Liver (tissue), 3 donors: ENCODE measurements at regions not wholly inside any gene's neighbourhood (a gene's known extent, or its start where the extent isn't known, plus 50 kb on each side); places are given as distances from the start of the nearest gene placed in this dataset.

Experiments used
- ATF3 ChIP-seq: IDR thresholded peaks from 2 replicates; pipeline ENCODE4 v1.6.1; 2016; ENCODE audit warnings: antibody characterized with exemption
- CTCF ChIP-seq: fragments of 150-350 bp; IDR thresholded peaks from 2 replicates; pipeline ENCODE4 v1.5.1; 2017; ENCODE audit warnings: improper control_type of control experiment, low read depth, low read length; ENCODE audit not compliant: missing input control
- FOXA1 ChIP-seq: IDR thresholded peaks from 2 replicates; pipeline ENCODE4 v1.6.1; 2016; ENCODE audit warnings: antibody characterized with exemption
- FOXA2 ChIP-seq: IDR thresholded peaks from 2 replicates; pipeline ENCODE4 v1.6.1; 2016; ENCODE audit warnings: antibody characterized with exemption
- HNF4G ChIP-seq: IDR thresholded peaks from 2 replicates; pipeline ENCODE4 v1.6.1; 2016; ENCODE audit warnings: antibody characterized with exemption
- JUND ChIP-seq, 2 donors: IDR thresholded peaks; 2 replicates each; pipeline ENCODE4 v1.6.1; 2016; ENCODE audit warnings: antibody characterized with exemption in 2 of 2
- MAX ChIP-seq: IDR thresholded peaks from 2 replicates; pipeline ENCODE4 v1.6.1; 2016; ENCODE audit warnings: antibody characterized with exemption
- RAD21 ChIP-seq, 2 donors: IDR thresholded peaks; 2 replicates each; pipeline ENCODE4 v1.6.1; 2016; ENCODE audit warnings: antibody characterized with exemption in 2 of 2, mild to moderate bottlenecking in 2 of 2
- REST ChIP-seq: IDR thresholded peaks from 2 replicates; pipeline ENCODE4 v1.6.1; 2016; ENCODE audit warnings: antibody characterized with exemption, mild to moderate bottlenecking
- TAF1 ChIP-seq: conservative IDR thresholded peaks from 2 replicates; pipeline ENCODE4 v1.6.1; 2016; ENCODE audit warnings: antibody characterized with exemption, mild to moderate bottlenecking
- YY1 ChIP-seq: IDR thresholded peaks from 2 replicates; pipeline ENCODE4 v1.6.1; 2016; ENCODE audit warnings: antibody characterized with exemption, mild to moderate bottlenecking
- ZBTB33 ChIP-seq: IDR thresholded peaks from 2 replicates; pipeline ENCODE4 v1.6.1; 2016; ENCODE audit warnings: antibody characterized with exemption
- donor health status: healthy.
- donor health status: healthy.

- TF ChIP-seq HNF4G (no peak), CTCF (no peak), FOXA1 (no peak), MAX (no peak), REST (no peak), RAD21 (IDR thresholded peaks at IDR 0.05) (no peak), FOXA2 (no peak), TAF1 (no peak), JUND (IDR thresholded peaks at IDR 0.05) (no peak), YY1 (no peak), ZBTB33 (no peak), ATF3 (no peak)
These were observed 121.2 kb upstream of the GPR26 start for GRCh38 chr10:123544986-123545385.
